Activated naive CD4-positive, alpha-beta T cell treated with anti-CD3 and anti-CD28 coated beads, Interleukin-2, amount 10 ng/mL, durations not matched to agents 7 days and 5 days (primary cell): ENCODE measurements at regions not wholly inside any gene's neighbourhood (a gene's known extent, or its start where the extent isn't known, plus 50 kb on each side); places are given as distances from the start of the nearest gene placed in this dataset.
"Not testable (repeated sequence)": the region's sequence is repeated elsewhere in the genome, so short reads cannot be mapped to it uniquely, and the experiment has no call there.

Experiments used
- CTCF ChIA-PET: fragments of 350-600 bp; sonication (Branson Sonifier 250); formaldehyde crosslinking; loops from one replicate; lab custom pipeline; 2021; ENCODE audit warnings: antibody characterized with exemption; lab: Charles Lee
- DNase-seq: peaks from one replicate; pipeline ENCODE4 v3.0.0-alpha.2; 2020
- H3K27ac Mint-ChIP-seq: one replicate; pipeline ENCODE4 v1.8.0; 2021; ENCODE audit warnings: mild to moderate bottlenecking, moderate library complexity, mixed read lengths
- H3K27me3 Mint-ChIP-seq: one replicate; pipeline ENCODE4 v1.8.0; 2021; ENCODE audit warnings: mild to moderate bottlenecking, mixed read lengths
- H3K36me3 Mint-ChIP-seq: one replicate; pipeline ENCODE4 v1.8.0; 2021; ENCODE audit warnings: mixed read lengths
- H3K4me1 Mint-ChIP-seq: one replicate; pipeline ENCODE4 v1.8.0; 2021; ENCODE audit warnings: mixed read lengths
- H3K4me3 Mint-ChIP-seq: one replicate; pipeline ENCODE4 v1.8.0; 2021; ENCODE audit warnings: mild to moderate bottlenecking, moderate library complexity, mixed read lengths
- H3K9me3 Mint-ChIP-seq: one replicate; pipeline ENCODE4 v1.8.0; 2021; ENCODE audit warnings: mixed read lengths

DNA sequence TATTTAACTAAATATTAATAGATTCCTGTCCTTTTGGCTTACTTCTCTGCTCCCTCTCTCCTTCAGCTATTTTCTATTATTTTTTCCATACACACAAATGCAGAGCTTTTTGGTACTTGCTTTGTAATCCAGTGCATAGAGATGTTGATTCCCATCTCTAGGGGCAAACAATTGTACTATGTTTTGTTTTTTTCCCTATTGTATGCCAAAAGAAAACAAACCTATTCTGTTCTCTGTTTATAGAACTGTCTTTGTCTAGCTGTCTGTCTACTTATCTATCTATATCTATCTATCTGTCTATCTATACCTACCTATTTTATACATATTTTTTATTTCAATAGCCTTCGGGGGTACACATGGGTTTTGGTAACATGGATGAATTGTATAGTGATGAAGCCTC, 121.6 kb upstream of the LIFR start:
- Mint-ChIP-seq H3K4me3 (no peak overlapping the region), H3K36me3 (no peaks in the 10 kb centered on the region), H3K4me1 (no peaks in the 10 kb centered on the region), H3K27ac (no peak overlapping the region), H3K27me3 (no peaks in the 10 kb centered on the region), H3K9me3 (no peaks in the 10 kb centered on the region)
- no peak for DNase-seq
- CTCF ChIA-PET = no interaction called here

DNA sequence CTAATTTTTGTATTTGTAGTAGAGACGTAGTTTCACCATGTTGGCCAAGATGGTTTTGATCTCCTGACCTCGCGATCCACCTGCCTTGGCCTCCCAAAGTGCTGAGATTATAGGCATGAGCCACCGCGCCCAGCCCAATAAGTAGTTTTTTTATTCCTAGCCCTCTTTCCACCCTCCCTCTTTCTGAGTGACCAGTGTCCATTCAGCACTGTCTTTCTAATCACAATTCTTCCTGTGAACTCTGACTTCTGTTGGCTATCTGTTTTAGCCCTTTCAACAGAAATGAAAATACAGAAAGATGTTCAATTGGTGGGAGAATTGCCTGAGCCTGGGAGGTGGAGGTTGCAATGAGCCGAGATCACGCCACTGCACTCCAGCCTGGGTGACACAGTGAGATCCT, 122.3 kb upstream of the LIFR start:
- H3K36me3 Mint-ChIP-seq, CTCF ChIA-PET, H3K9me3 Mint-ChIP-seq, H3K4me1 Mint-ChIP-seq, H3K27ac Mint-ChIP-seq, H3K4me3 Mint-ChIP-seq, DNase-seq, H3K27me3 Mint-ChIP-seq: not testable (repeated sequence)

DNA sequence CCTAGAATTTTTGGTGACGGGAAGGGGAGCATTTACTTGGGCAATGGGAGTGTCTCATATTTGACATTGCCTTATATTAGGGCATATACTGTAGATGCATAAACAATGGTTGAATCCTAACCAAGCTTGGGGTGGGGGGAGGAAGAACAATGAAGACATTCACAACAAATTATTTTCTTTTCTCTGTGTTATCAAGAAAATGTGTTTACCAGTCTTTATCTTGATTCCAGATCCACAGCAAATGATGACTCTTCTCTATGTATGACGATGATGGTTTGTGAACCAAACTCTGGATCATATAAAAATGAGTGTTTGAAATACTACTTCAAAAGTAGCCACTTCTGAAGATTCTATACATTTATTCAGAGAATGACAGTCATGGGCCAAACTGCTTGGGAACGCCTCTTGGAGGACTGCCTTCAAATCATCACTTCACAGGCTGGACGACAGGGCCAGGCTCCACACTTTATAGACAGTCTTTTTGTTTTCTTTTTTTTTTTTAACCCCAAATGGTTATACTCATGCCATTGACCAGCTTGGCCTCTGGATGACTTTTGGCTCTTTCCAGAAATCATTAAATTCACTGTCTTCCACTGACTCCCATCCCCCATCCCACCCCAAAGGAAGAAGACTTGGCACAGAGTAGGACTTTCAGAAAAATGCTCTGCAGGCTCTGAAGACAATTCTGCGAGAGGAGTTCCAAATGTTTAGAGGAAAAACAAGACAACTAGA, 123.8 kb upstream of the LIFR start:
- Mint-ChIP-seq H3K36me3 (no peaks in the 10 kb centered on the region), H3K27me3 (no peaks in the 10 kb centered on the region), H3K4me1 (no peaks in the 10 kb centered on the region), H3K27ac (no peak overlapping the region), H3K9me3 (no peaks in the 10 kb centered on the region), H3K4me3 (no peak overlapping the region)
- CTCF ChIA-PET = no interaction called here
- DNase-seq = no peak

DNA sequence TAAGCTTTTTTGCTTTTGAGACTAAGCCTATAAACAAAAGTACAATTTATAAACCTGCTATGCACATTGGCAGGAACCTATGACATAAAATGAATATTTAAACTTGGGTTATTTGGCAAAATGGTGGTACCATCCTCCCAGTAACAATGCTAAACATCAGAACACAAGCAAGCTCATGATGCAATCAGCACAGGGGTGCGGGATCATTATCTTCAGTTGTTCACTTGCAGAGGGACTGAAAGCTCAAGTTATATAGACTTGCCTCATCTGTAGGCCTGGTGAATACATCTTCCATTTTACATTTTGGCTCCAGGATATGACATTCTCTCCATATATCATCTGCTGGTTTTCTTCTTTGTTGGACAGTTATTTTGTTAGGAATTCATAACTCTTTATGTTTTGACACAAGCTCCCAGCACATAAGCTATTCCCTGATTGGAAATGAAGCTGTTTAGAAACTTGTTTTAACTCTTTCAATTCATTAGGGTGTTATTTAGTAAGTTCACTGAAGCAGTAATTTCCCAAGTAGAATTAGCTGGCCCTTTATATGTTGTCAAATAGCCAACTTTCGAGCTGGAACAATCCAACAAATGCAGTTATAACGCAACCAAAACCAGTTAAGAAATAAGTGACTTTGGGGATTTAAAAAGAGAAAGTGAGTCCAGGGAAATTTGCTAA, 124.7 kb upstream of the LIFR start:
- Mint-ChIP-seq H3K27ac (no peak overlapping the region), H3K9me3 (no peaks in the 10 kb centered on the region), H3K4me1 (no peaks in the 10 kb centered on the region), H3K27me3 (no peaks in the 10 kb centered on the region), H3K36me3 (no peaks in the 10 kb centered on the region), H3K4me3 (no peak overlapping the region)
- CTCF ChIA-PET = no interaction called here
- DNase-seq = no peak

DNA sequence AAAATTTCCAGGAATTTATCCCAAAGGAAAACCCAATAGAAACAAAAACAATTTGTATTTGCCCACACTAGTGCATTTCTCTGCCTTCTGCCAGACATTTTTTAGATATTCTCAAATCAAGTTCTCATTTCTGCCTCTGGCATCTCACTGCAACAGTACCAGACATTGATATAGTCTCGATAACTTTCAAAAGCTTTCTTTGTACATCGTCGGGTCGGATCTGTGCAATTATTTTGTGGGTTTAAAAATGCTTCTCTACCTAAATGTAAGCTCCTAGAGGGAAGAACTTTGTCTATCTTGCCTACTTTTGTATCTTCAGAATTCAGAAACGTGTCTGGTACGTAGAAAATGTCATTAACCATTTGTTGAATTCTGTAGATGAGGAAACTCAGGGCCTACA, 125.5 kb upstream of the LIFR start:
- no peaks in the 10 kb centered on the region for H3K9me3 Mint-ChIP-seq
- no peak overlapping the region for H3K27ac Mint-ChIP-seq
- H3K4me1 Mint-ChIP-seq = no peaks in the 10 kb centered on the region
- DNase-seq = no peak
- no peak overlapping the region for H3K4me3 Mint-ChIP-seq
- CTCF ChIA-PET = no interaction called here
- no peaks in the 10 kb centered on the region for H3K36me3 Mint-ChIP-seq
- H3K27me3 Mint-ChIP-seq = no peaks in the 10 kb centered on the region

DNA sequence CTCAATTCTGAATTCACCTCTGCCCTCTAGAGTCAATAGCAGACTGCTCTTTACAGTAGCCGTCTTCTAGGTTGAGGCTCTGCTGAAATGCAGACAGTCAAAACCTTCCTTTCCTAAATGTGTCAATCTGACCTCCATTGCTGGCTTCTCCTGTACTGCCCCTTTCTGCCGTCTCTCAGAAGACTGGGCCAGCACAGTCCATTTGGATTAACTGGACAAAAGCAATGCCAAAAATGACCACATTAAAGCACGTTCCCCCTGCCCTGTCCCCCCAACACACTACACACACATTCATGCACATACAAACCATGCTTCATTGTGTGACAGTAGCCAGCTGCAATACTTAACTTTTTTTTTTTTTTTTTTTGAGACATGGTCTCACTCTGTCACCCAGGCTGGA, 130.2 kb upstream of the LIFR start:
- Mint-ChIP-seq H3K4me1 (no peaks in the 10 kb centered on the region), H3K27ac (no peak overlapping the region), H3K9me3 (no peaks in the 10 kb centered on the region), H3K27me3 (no peaks in the 10 kb centered on the region), H3K4me3 (no peak overlapping the region), H3K36me3 (no peaks in the 10 kb centered on the region)
- CTCF ChIA-PET = no interaction called here
- DNase-seq = no peak

DNA sequence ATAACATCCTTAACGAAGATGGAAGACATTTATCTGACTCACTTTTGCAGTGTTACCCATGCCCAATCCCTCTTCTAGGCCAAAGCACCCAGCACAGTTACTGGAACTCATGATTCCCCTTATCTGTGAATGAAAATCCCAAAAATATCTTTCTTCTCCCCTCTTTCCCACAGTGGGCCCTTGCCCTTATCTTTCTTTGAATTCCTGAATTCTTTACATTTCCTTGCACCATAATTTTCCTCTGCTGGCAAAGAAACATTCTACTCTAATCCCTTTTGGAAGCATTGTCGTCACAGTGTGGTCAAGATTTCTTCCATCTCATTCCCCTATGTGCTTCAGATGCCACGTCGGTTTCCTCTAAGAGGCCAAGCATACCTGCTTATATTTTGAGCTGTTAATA, 135.9 kb upstream of the LIFR start:
- Mint-ChIP-seq H3K27me3 (peaks cover 4% of the 10 kb centered on the region), H3K27ac (no peak overlapping the region), H3K9me3 (no peaks in the 10 kb centered on the region), H3K36me3 (no peaks in the 10 kb centered on the region), H3K4me3 (no peak overlapping the region), H3K4me1 (no peaks in the 10 kb centered on the region)
- CTCF ChIA-PET = no interaction called here
- DNase-seq = no peak

DNA sequence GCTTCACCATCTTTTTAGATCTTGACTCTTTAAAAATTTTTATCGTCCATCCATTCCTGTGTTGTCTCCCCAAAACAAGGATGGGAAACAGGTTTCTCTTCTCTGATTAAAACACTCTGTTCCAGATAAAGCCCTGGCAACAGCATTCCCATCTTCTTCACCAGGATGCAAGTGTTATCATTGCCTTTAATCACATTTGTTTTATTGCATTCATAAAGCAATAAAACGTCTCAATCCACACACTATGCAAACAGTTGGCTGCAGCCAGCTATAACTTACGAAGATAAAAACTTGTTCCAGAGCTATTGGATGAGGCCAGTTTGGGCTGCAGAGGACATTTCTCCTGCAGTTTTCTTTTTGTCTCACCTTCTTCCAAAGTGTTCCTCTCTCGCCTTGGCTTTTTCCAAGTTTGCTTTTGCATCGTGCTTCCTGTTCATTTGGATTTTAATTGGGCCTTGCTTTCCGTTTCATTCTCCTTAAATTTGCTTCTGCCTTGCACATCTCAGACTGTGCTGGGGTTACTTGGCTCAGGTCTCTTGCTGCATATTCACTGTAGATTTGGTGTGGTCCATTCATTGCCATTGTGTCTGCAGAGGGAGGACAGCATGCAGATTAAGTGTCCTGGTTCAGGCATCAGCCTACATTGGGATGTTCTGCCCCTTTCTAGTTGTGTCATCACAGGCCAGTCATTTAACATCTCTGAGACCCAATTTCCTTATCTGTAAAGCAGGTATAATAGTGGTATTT, 136.5 kb upstream of the LIFR start:
- Mint-ChIP-seq H3K27ac (no peak overlapping the region), H3K4me3 (no peak overlapping the region), H3K9me3 (no peaks in the 10 kb centered on the region), H3K36me3 (no peaks in the 10 kb centered on the region), H3K27me3 (peaks cover 4% of the 10 kb centered on the region), H3K4me1 (no peaks in the 10 kb centered on the region)
- no peak for DNase-seq
- CTCF ChIA-PET = no interaction called here

DNA sequence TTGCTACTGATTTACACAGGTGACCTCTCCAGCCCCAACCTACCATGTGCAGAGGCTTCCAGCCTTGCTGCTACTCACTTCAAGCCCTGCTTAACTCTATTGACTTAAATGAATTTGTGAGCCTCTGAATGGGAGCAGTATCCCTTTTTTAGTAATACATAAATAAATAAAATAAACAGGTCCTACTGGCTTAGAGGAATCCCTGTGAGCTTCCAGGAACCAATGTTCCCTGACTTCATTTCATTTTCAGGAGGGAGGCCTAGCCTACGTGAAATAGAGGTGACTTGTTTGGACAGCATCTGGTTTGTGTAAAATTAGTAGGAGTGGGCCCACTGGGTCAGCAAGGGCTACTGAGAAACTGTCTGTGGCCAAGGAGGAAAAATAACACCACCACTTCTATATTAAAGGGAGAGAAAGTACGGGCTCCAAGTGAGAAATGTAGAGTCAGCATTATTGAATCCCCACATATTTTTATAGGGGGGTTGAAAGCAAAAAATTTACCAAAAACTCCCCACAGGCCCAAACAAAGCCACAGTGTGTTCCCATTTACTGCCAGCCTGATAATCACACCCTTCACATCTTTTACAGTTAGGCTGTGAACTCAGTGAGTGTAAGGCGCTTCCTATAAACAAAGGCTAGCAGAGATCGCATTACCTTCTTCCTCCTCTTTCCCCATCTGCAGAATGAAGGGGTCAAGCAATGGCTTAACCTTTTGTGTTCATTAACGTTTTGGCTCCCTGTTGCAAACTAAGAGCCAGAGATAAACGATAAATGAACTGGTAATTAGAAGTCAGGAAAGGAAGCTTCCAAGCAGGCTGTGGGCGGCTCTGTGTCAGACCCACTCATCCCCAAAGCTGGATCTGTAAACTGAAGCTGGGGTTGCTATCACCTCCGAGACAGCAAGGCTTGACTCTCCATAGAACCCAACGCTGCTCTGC, 138.8 kb upstream of the LIFR start:
- Mint-ChIP-seq H3K27me3 (peaks cover 8% of the 10 kb centered on the region), H3K4me1 (no peaks in the 10 kb centered on the region), H3K36me3 (no peaks in the 10 kb centered on the region), H3K9me3 (no peaks in the 10 kb centered on the region), H3K4me3 (no peak overlapping the region), H3K27ac (no peak overlapping the region)
- no peak for DNase-seq
- CTCF ChIA-PET = no interaction called here

DNA sequence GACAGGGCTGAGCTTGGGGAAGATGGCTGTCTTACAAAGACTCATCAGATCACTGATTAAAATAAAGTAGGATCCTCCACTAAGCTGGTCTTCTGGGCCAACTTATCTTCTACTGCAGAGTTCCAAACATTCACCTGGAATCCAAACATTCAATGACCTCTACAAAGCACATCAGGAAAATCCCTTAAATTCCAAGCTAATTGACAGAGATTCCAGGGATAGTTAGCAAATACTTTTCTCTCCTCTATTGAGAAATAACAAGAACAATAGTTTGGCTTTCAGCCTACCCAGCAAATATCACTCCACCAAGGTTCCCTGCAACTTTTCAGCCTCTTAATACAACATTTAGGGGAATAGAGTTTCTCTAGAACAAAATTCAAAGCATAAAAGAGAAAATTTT, 140.6 kb upstream of the LIFR start:
- CTCF ChIA-PET = no interaction called here
- no peak overlapping the region for H3K27ac Mint-ChIP-seq
- no peaks in the 10 kb centered on the region for H3K4me1 Mint-ChIP-seq
- no peak for DNase-seq
- no peak overlapping the region for H3K4me3 Mint-ChIP-seq
- H3K27me3 Mint-ChIP-seq = peaks cover 8% of the 10 kb centered on the region
- H3K9me3 Mint-ChIP-seq = no peaks in the 10 kb centered on the region
- no peaks in the 10 kb centered on the region for H3K36me3 Mint-ChIP-seq

DNA sequence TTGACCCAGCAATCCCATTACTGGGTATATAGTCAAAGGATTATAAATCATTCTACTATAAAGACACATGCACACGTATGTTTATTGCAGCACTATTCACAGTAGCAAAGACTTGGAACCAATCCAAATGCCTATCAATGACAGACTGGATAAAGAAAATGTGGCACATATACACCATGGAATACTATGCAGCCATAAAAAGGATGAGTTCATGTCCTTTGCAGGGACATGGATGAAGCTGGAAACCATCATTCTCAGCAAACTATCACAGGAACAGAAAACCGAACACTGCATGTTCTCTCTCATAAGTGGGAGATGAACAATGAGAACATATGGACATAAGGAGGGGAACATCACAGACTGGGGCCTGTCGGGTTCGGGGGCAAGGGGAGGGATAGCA, 140.3 kb upstream of the OSMR start:
- DNase-seq, H3K4me3 Mint-ChIP-seq, CTCF ChIA-PET, H3K4me1 Mint-ChIP-seq, H3K27me3 Mint-ChIP-seq, H3K9me3 Mint-ChIP-seq, H3K36me3 Mint-ChIP-seq, H3K27ac Mint-ChIP-seq: not testable (repeated sequence)

DNA sequence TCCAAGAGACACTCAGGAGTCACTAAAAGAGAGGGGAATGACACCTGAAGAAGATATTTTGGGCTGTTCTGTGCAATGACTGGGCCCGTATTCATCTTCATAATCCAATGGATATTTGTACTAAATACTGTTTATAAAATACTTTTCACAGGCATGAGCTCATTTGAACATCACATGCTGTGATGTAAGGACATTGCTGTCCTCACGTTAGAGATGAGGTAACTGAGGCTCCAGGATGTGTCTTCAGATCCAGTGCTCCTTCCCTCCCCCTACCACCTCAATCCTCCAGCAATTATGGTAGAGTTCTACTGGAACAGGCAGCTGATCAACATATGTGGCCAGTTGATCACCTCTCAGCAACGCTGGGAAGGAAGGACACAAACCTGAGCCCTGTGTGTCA, 139.4 kb upstream of the OSMR start:
- no peak overlapping the region for H3K27ac Mint-ChIP-seq
- H3K4me1 Mint-ChIP-seq = no peaks in the 10 kb centered on the region
- H3K27me3 Mint-ChIP-seq = no peaks in the 10 kb centered on the region
- no peaks in the 10 kb centered on the region for H3K9me3 Mint-ChIP-seq
- H3K36me3 Mint-ChIP-seq = no peaks in the 10 kb centered on the region
- no peak overlapping the region for H3K4me3 Mint-ChIP-seq
- no peak for DNase-seq
- CTCF ChIA-PET = no interaction called here

DNA sequence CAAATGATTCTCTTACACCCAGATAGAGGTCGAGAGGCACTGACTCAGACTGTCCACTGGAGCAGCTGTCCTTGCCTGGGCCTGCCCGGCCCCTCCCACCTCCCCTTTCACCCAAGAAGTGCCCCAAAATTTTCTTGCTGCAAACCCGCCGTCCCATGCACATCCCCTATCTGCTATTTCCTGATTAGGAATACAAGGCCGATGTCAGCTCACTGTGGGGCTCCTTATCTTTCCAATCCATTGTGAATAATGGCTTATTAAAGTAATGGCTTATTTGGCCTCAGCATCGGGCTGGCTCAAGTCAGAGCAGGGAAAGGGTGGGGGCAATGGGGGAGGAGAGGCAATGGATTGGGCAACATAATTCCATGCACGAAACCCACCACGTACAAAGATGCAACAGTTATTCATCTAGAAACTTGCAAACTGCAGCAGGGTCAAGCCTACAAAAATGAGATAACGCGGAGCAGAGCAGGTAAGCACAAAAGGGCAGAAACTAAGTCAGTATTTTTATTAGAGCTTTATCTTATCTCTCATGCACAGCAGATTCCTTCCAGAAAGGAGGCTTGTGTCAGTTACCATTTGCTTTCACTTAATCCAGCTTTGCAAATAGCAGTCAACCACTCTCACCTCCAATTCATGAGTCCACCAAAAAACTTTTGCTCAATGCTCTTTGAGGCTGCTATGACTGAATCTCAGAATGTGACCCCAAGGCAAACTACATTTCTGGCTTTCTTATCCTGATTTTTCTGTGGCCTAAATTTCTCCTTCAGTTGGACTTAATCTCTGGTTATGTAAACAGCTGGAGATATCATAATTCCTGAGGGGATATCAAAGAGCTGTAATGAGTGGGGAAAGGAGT, 138.2 kb upstream of the OSMR start:
- Mint-ChIP-seq H3K4me1 (no peaks in the 10 kb centered on the region), H3K27me3 (no peaks in the 10 kb centered on the region), H3K9me3 (no peaks in the 10 kb centered on the region), H3K4me3 (no peak overlapping the region), H3K27ac (no peak overlapping the region), H3K36me3 (no peaks in the 10 kb centered on the region)
- DNase-seq = no peak
- CTCF ChIA-PET = no interaction called here
